GM18951 (cell line): ENCODE measurements at regions not wholly inside any gene's neighbourhood (a gene's known extent, or its start where the extent isn't known, plus 50 kb on each side); places are given as distances from the start of the nearest gene placed in this dataset.

ENCODE experiments used
- POLR2A ChIP-seq: IDR thresholded peaks from 4 replicates; pipeline ENCODE4 v1.6.1; 2011; ENCODE audit warnings: mild to moderate bottlenecking; ENCODE audit not compliant: insufficient read length, insufficient read depth; ENCODE audit errors: extremely low read depth
- in situ Hi-C: fragments of 300-500 bp; cut with MboI; formaldehyde crosslinking; loops from one replicate; pipeline ENCODE4 v1.12.0; 2022; ENCODE audit warnings: low sequenced_read_pairs, mixed read lengths, inconsistent platforms; ENCODE audit not compliant: unreplicated experiment

DNA sequence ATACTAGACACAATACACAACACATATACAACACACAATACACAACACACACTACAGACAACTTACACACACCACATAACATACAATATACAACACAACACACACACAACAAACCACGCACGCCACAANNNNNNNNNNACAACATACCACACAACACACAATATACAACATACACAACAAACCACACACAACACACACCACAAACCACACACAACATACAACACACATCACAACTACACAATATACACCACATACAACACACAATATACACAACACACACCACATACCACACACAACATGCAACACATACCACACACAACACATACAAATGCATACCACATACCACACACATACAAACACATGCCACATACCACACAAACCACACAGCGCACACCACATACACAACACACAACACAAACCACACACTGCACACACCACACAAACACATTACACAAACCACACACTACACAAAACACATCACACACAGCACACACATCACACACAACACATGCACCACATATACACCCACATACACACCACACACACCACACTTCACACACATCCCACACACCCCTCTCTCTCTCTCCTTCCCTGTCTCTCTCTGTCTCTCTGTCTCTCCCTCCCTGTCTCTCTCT is 108.3 kb downstream of the ETS2 start:
- TF ChIP-seq POLR2A: no peak
- in situ Hi-C loops: no loop called here

- TF ChIP-seq POLR2A: no peak
- in situ Hi-C loops: no loop called here
Measured at GRCh38 chr21:38913120-38913892, 107.6 kb downstream of the ETS2 start.

DNA sequence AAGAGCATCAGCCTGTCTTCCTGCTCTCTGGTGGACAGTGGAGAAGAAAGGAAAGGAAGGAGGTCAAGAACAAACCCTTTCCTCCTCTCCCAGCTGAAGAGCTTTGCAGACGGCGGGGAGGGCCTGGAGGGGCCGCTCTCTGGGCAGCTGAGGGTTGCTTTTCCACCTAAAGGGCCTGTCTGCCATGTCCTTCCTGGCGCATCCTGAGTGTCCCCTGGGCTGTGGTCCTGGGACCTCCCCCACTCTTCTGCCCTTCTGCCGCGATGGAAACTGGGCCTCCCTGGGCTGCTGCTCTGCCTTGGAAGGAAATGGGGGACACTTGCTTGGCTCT is 107.0 kb downstream of the ETS2 start:
- in situ Hi-C loops: no loop called here

DNA sequence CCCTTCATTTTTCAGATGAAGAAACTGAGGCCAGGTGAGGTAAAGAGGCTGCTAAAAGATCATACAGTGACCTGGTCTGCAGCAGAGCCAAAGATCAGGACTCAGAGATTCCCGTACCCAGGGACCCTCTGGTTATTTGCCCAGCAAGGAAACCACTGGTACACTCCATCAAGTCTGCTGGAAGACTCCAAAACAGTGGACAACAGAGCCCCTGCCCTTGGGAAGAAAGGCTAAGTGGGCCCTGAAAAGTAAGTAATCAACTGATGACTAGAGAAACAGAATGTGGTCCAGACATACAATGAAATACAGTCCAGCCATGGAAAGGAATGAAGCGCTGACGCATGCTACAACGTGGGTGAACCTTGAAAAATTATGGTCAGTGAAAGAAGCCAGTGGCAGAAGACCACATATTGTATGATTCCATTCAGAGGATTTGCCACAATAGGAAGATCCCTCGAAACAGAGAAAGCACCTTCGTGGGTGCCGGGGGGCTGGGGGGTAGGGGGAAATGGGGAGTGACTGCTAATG is 106.4 kb downstream of the ETS2 start:
- TF ChIP-seq POLR2A: no peak
- in situ Hi-C loops: no loop called here

More for the DNA sequence above, 107.0 kb downstream of the ETS2 start:
- TF ChIP-seq POLR2A: no peak

DNA sequence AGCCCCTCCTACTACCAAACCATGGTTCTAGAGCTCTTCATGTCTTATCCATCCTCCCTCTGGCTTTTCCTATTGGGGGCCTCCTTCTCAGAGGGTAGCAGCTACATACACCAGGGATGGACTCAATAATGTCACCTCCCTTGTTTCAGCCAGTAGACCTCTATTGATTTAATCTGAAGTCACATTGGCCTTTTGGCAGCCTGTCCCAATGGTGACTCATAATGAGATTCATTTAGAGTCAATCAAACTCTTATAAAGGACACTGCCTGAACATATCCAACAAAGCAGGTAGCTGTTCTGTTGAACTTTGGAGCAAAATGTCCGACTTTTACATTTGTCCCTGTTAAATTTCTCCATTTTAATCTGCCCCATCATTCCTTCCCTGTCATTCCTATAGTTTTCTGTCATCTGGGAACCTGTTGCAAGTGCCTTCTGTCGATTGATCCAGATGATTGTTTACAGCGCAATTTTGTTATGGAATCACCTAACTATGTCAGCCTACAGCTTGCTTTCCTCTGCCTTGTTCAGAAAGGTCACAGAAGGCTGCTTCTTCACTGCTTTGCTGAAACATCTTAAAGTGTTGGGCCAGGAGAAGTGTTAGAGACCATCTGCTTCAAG is 105.9 kb downstream of the ETS2 start:
- in situ Hi-C loops: no loop called here
- no peak for TF ChIP-seq POLR2A

DNA sequence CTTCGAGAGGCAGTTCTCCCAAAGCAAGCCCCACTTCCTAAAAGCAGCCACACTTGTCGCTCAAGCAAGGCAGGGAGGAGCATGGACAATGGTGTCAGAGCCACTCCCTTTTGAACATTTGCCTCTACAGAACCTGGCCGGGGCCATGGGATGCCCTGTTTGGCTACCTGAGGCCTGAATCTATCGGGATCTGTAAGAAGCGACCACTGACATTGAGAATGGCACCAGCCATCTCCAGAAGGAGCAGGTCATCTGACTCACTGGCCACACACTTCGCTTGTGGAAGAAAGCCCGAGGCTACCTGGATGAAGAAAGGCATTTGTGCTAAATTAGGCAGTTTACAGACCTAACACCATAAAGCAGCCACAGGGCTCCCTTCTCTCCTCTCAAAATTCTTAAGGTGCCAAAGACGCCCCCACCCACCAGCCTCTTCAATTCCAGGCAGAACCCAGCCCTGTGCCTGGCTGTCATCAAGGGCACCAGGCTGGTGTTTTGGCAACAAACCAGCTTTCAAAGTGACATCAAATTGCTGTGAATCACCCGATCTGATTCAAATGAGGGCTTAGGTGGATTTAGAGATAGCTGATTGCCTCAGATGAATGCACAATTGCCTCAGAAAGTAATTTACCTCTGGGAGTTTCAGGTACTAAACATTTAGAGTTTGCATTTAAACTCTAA is 104.8 kb downstream of the ETS2 start:
- TF ChIP-seq POLR2A: no peak
- in situ Hi-C loops: no loop called here

DNA sequence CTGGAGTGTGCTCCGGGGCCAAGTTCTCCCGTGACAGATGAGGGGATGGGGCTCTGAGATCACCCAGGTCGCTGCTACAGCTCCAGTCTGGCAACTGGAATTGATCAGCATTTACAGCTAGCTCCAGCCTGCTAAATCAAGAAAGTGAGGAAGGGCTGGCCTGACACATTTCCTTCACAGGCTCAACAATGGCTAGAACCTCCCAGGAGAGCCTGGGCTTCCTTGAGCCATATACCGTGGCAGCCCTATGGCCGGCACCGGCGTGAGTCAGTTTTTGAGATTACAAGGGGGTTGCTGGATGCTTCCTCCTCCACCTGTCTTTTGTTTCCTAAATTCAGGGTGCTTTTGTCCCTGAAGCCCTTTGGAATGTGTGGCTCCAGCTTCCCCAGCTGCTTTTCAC is 104.2 kb downstream of the ETS2 start:
- in situ Hi-C loops: no loop called here
- no peak for TF ChIP-seq POLR2A

- TF ChIP-seq POLR2A: no peak
- in situ Hi-C loops: no loop called here
Measured at GRCh38 chr21:38909109-38909508, 103.4 kb downstream of the ETS2 start.

DNA sequence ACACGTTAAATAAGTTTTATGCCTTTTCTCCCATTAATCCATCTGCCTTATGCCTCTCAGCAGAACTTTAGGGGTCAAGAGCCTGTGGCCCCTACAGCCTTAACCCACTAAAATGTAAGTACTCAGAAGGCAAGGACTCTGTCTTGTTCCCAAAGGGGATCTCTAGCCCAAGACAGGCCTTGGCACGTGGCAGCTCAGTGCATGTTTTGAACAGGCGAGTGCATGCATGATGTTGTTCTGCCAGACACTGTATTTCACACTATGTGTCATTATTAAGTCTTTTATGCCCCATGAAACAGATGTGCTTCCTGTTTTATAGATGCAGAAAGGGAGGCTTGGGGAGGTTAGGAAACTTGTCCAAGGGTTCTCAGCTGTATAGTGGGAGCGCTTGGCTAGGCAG is 102.8 kb downstream of the ETS2 start:
- in situ Hi-C loops: no loop called here

GRCh38 chr21:38905752-38906151 is 100.0 kb downstream of the ETS2 start:
- in situ Hi-C loops: no loop called here
- TF ChIP-seq POLR2A: no peak

More for the DNA sequence above, 102.8 kb downstream of the ETS2 start:
- TF ChIP-seq POLR2A: no peak

DNA sequence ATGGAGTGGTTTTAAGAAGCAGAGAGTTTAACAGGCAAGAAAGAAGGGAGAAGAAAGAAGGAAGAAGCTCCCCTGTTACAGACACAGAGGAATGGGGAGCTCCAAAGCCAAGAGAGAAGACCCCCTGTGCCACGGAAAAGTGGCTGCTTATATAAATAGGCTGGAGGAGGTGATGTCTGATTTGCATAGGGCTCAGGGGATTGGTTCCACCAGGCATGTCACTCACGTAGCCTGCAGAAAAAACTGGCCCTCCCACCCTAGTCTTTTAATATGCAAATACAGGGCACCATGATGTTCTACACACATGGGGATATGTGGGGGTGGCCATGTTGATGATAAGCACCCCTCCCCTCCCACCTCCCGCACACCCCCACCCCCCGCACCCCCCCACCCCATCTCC is 99.6 kb downstream of the ETS2 start:
- in situ Hi-C loops: no loop called here
- no peak for TF ChIP-seq POLR2A

DNA sequence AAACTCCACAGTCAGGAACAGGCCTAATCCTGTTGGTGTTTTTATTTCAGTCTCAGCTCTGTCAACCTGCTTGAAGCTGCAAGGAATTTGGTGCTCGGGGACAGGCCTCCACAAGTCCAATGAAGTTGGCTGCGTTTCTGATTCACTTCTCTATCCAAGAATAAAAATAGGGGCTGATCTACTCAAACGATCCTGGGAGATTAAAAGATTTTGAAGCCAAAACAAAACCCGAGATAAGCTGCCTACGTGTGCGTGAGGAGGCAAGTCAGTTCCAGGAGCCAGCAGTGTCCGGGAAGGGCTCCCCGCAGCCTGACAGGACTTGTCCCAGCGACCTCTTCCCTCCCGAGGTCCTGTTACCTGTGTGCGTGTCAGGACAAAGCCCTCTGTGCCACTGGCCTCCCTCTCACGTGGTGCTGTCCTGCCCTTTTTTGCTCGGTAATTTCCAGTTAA is 98.0 kb downstream of the ETS2 start:
- in situ Hi-C loops: no loop called here
- TF ChIP-seq POLR2A: no peak
